Bronchial epithelial cell (primary cell): ENCODE measurements at regions not wholly inside any gene's neighbourhood (a gene's known extent, or its start where the extent isn't known, plus 50 kb on each side); places are given as distances from the start of the nearest gene placed in this dataset.
A peak's percentile ranks its signal among the peaks of the same experiment; 100 is the strongest.

Experiments
- DNase-seq: peaks from one replicate; pipeline ENCODE4 v3.0.0-alpha.2; 2010; ENCODE audit warnings: low read depth
- FAIRE-seq: peaks from 2 replicates; lab custom pipeline; 2011; peaks lifted over from hg19 to GRCh38; lab: Jason Lieb, UNC
- H3K27me3 ChIP-seq: 2 replicates; pipeline ENCODE4 v1.5.1; 2011; ENCODE audit warnings: low read length; ENCODE audit not compliant: control insufficient read depth, insufficient read depth
- H3K36me3 ChIP-seq: 2 replicates; pipeline ENCODE4 v1.5.1; 2011; ENCODE audit warnings: low read length; ENCODE audit not compliant: control insufficient read depth, insufficient read depth
- H3K4me3 ChIP-seq: 2 replicates; pipeline ENCODE4 v1.5.1; 2011; ENCODE audit warnings: mild to moderate bottlenecking, low read depth, low read length, control low read depth
- CTCF ChIP-seq: IDR thresholded peaks from 2 replicates; pipeline ENCODE4 v1.5.1; 2011; ENCODE audit warnings: mild to moderate bottlenecking, moderate library complexity, low read length, control low read depth, inconsistent platforms; ENCODE audit not compliant: insufficient read depth, severe bottlenecking

- FAIRE-seq (peak; percentile 60), DNase-seq (no peak)
- TF ChIP-seq CTCF, result no peak
- Histone ChIP-seq H3K36me3 (no peaks in the 10 kb centered on the region), H3K4me3 (no peak overlapping the region), H3K27me3 (no peaks in the 10 kb centered on the region)
Observed at GRCh38 chr15:62757535-62757934, 285.0 kb upstream of the TPM1 start.

GRCh38 chr15:62758126-62758951, 284.2 kb upstream of the TPM1 start:
- DNase-seq (peak; percentile 88), FAIRE-seq (peak; percentile 64)
- TF ChIP-seq CTCF, result no peak
- Histone ChIP-seq H3K36me3 (no peaks in the 10 kb centered on the region), H3K27me3 (no peaks in the 10 kb centered on the region), H3K4me3 (no peak overlapping the region)

GRCh38 chr15:62758952-62759349, 283.6 kb upstream of the TPM1 start:
- FAIRE-seq (no peak), DNase-seq (no peak)
- Histone ChIP-seq H3K36me3 (no peaks in the 10 kb centered on the region), H3K27me3 (no peaks in the 10 kb centered on the region), H3K4me3 (no peak overlapping the region)
- no peak for TF ChIP-seq CTCF

- no peaks in the 10 kb centered on the region for H3K27me3 ChIP-seq
- DNase-seq (no peak), FAIRE-seq (no peak)
- TF ChIP-seq CTCF, result no peak
- no peak overlapping the region for H3K4me3 ChIP-seq
- no peaks in the 10 kb centered on the region for H3K36me3 ChIP-seq
Observed at GRCh38 chr15:62760538-62760937, 282.0 kb upstream of the TPM1 start.

GRCh38 chr15:62765916-62766315, 276.6 kb upstream of the TPM1 start:
- no peak overlapping the region for H3K4me3 ChIP-seq
- H3K27me3 ChIP-seq, result no peaks in the 10 kb centered on the region
- no peaks in the 10 kb centered on the region for H3K36me3 ChIP-seq
- FAIRE-seq, result no peak
- DNase-seq, result no peak
- no peak for TF ChIP-seq CTCF
